Endothelial cell (in vitro differentiated cells): ENCODE measurements at regions not wholly inside any gene's neighbourhood (a gene's known extent, or its start where the extent isn't known, plus 50 kb on each side); places are given as distances from the start of the nearest gene placed in this dataset.

ENCODE experiments used
- DNase-seq: peaks from one replicate; pipeline ENCODE4 v3.0.0; 2021; ENCODE audit warnings: low spot score
- H3K27ac Mint-ChIP-seq: one replicate; pipeline ENCODE4 v1.8.0; 2021; ENCODE audit warnings: mixed read lengths, inconsistent platforms; ENCODE audit not compliant: unreplicated experiment
- H3K27me3 Mint-ChIP-seq: one replicate; pipeline ENCODE4 v1.8.0; 2021; ENCODE audit warnings: mild to moderate bottlenecking, moderate library complexity, mixed read lengths, inconsistent platforms; ENCODE audit not compliant: unreplicated experiment
- H3K36me3 Mint-ChIP-seq: one replicate; pipeline ENCODE4 v1.8.0; 2021; ENCODE audit warnings: mild to moderate bottlenecking, low read depth, mixed read lengths, inconsistent platforms; ENCODE audit not compliant: unreplicated experiment
- H3K4me1 Mint-ChIP-seq: one replicate; pipeline ENCODE4 v1.8.0; 2021; ENCODE audit warnings: mild to moderate bottlenecking, mixed read lengths, inconsistent platforms; ENCODE audit not compliant: unreplicated experiment
- H3K4me3 Mint-ChIP-seq: one replicate; pipeline ENCODE4 v1.8.0; 2021; ENCODE audit warnings: mild to moderate bottlenecking, mixed read lengths, inconsistent platforms; ENCODE audit not compliant: unreplicated experiment
- H3K9me3 Mint-ChIP-seq: one replicate; pipeline ENCODE4 v1.8.0; 2021; ENCODE audit warnings: mixed read lengths, inconsistent platforms; ENCODE audit not compliant: unreplicated experiment
- TF ChIP-seq, protein P1 (sequence below): fragments of 200-600 bp; sonication (generic); IDR thresholded peaks from one replicate; pipeline ENCODE4 v1.5.0; 2021; ENCODE audit warnings: antibody characterized with exemption; ENCODE audit not compliant: unreplicated experiment

DNA sequence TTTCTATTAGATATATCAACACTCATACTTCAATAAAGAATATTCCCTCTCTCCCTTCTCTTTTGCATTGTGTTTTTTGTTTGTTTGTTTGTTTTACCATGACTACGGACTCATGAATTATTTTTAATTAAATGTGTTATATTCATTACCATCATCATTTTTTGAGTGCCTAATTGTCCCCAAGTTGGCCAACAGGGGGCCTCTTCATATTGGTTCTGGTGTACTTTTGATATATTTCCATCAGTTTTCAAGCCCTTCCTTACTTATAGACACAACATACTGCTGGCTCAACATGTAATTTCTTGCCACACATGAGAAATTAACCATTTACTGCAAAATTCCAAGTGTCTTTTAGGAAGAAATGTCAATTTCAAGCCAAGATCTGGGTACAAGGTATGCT is 54.5 kb upstream of the GPC6 start:
- H3K4me1 Mint-ChIP-seq: no peaks in the 10 kb centered on the region
- H3K4me3 Mint-ChIP-seq: no peak overlapping the region
- TF ChIP-seq, protein P1, sequence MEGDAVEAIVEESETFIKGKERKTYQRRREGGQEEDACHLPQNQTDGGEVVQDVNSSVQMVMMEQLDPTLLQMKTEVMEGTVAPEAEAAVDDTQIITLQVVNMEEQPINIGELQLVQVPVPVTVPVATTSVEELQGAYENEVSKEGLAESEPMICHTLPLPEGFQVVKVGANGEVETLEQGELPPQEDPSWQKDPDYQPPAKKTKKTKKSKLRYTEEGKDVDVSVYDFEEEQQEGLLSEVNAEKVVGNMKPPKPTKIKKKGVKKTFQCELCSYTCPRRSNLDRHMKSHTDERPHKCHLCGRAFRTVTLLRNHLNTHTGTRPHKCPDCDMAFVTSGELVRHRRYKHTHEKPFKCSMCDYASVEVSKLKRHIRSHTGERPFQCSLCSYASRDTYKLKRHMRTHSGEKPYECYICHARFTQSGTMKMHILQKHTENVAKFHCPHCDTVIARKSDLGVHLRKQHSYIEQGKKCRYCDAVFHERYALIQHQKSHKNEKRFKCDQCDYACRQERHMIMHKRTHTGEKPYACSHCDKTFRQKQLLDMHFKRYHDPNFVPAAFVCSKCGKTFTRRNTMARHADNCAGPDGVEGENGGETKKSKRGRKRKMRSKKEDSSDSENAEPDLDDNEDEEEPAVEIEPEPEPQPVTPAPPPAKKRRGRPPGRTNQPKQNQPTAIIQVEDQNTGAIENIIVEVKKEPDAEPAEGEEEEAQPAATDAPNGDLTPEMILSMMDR: peak; percentile 79
- DNase-seq: peak; percentile 12
- H3K36me3 Mint-ChIP-seq: no peaks in the 10 kb centered on the region
- H3K27ac Mint-ChIP-seq: no peak overlapping the region
- H3K9me3 Mint-ChIP-seq: no peaks in the 10 kb centered on the region
- no peaks in the 10 kb centered on the region for H3K27me3 Mint-ChIP-seq

DNA sequence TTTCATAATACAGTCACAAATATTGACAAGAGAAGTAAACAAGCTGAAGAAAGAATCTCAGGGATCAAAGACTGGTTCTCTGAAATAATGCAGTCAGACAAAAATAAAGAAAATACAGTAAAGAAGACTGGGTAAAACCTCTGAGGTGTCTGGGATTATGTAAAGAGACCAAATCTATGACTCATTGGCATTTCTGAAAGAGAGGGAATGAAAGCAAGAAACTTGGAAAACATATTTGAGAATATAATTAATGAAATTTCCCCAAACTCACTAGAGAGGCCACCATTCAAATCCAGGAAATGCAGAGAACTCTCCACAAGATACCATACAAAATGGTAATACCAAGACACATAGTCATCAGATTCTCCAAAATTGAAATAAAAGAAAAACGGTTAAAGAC is 53.0 kb upstream of the GPC6 start:
- Mint-ChIP-seq H3K9me3 (no peaks in the 10 kb centered on the region), H3K4me1 (no peaks in the 10 kb centered on the region), H3K36me3 (no peaks in the 10 kb centered on the region), H3K27me3 (no peaks in the 10 kb centered on the region), H3K27ac (no peak overlapping the region), H3K4me3 (no peak overlapping the region)
- DNase-seq: no peak
- TF ChIP-seq, protein P1: no peak

DNA sequence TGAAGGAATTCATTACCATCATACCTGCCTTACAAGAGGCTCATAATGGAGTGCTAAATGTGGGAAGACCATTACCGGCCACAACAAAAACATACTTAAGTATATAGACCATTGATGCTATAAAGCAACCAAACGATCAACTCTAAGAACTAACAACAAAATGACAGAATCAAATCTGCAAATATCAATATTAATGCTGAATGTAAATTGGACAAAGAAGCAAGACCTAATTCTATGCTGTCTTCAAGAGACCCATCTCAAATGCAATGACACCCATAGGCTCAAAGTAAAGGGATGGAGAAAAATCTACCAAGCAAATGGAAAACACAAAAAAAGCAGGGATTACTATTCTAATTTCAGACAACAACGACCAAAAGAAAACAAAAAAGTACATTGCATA is 52.3 kb upstream of the GPC6 start:
- TF ChIP-seq, protein P1: no peak
- Mint-ChIP-seq H3K4me3 (no peak overlapping the region), H3K4me1 (no peaks in the 10 kb centered on the region), H3K36me3 (no peaks in the 10 kb centered on the region), H3K27me3 (no peaks in the 10 kb centered on the region), H3K27ac (no peak overlapping the region), H3K9me3 (no peaks in the 10 kb centered on the region)
- no peak for DNase-seq
